H1 (cell line): ENCODE measurements at regions not wholly inside any gene's neighbourhood (a gene's known extent, or its start where the extent isn't known, plus 50 kb on each side); places are given as distances from the start of the nearest gene placed in this dataset.

Experiments used
- CTCF ChIA-PET: fragments of 300-600 bp; sonication (Branson Sonifier 250); formaldehyde crosslinking; loops from one replicate; lab custom pipeline; 2021; ENCODE audit not compliant: partially characterized antibody; lab: Charles Lee
- POLR2A ChIA-PET: fragments of 300-600 bp; sonication (Branson Sonifier 250); formaldehyde crosslinking; loops from one replicate; lab custom pipeline; 2021; ENCODE audit warnings: inconsistent platforms; ENCODE audit not compliant: partially characterized antibody; lab: Charles Lee
- DNase-seq, 2 experiments: peaks; one replicate each; pipeline versions ENCODE4 v3.0.0 to v3.0.0-alpha.2; 2010 to 2022; ENCODE audit warnings: low spot score in 2 of 2, low read depth in 1 of 2, mixed read lengths in 1 of 2
- FAIRE-seq: peaks from 2 replicates; lab custom pipeline; 2011; peaks lifted over from hg19 to GRCh38; lab: Jason Lieb, UNC
- H2AFZ ChIP-seq: 2 replicates; pipeline ENCODE4 v1.8.1; 2012; ENCODE audit warnings: low read length, inconsistent platforms
- H2AK5ac ChIP-seq: 2 replicates; pipeline ENCODE4 v1.6.1; 2013; ENCODE audit warnings: low read depth, low read length
- H2BK120ac ChIP-seq: replicated peaks from 2 replicates; pipeline ENCODE3; 2013; ENCODE audit warnings: low read depth, low read length, inconsistent platforms
- H2BK12ac ChIP-seq: 2 replicates; pipeline ENCODE4 v1.6.1; 2013; ENCODE audit warnings: low read depth, low read length
- H2BK15ac ChIP-seq: 2 replicates; pipeline ENCODE4 v1.6.1; 2013; ENCODE audit warnings: low read length
- H2BK20ac ChIP-seq: 2 replicates; pipeline ENCODE4 v1.6.1; 2013; ENCODE audit warnings: low read length
- H2BK5ac ChIP-seq: 2 replicates; pipeline ENCODE4 v1.6.1; 2013; ENCODE audit warnings: low read depth, low read length
- H3K14ac ChIP-seq: 2 replicates; pipeline ENCODE4 v1.6.1; 2013; ENCODE audit warnings: inconsistent platforms; ENCODE audit not compliant: insufficient read length
- H3K18ac ChIP-seq: 2 replicates; pipeline ENCODE4 v1.6.1; 2013; ENCODE audit warnings: low read length; ENCODE audit errors: extremely low read depth
- H3K23ac ChIP-seq: 2 replicates; pipeline ENCODE4 v1.6.1; 2013; ENCODE audit warnings: inconsistent platforms; ENCODE audit not compliant: insufficient read length
- H3K23me2 ChIP-seq: 2 replicates; pipeline ENCODE4 v1.6.1; 2013; ENCODE audit warnings: low read depth, low read length
- H3K27ac ChIP-seq: 2 replicates; pipeline ENCODE4 v1.6.1; 2011; ENCODE audit warnings: low read depth, low read length, inconsistent platforms
- H3K27me3 ChIP-seq, 4 experiments: replicated peaks in 1 of 4; 1 replicate in 1 of 4; 2 replicates in 3 of 4; pipeline versions ENCODE4 v1.6.1 to v1.8.1; 2011 to 2013; ENCODE audit warnings: low read length in 3 of 4, mild to moderate bottlenecking in 3 of 4, inconsistent platforms in 2 of 4, mixed read lengths in 2 of 4, moderate library complexity in 1 of 4; ENCODE audit not compliant: control insufficient read depth in 3 of 4, insufficient read depth in 3 of 4; ENCODE audit errors: extremely low read depth in 1 of 4
- H3K36me3 ChIP-seq, 4 experiments: 2 replicates each; pipeline versions ENCODE4 v1.6.1 to v1.8.1; 2011 to 2013; ENCODE audit warnings: mild to moderate bottlenecking in 4 of 4, low read length in 3 of 4, moderate library complexity in 2 of 4, control low read depth in 1 of 4, inconsistent platforms in 1 of 4; ENCODE audit not compliant: insufficient read depth in 4 of 4, control insufficient read depth in 2 of 4
- H3K4ac ChIP-seq: replicated peaks from 2 replicates; pipeline ENCODE3; 2013; ENCODE audit warnings: low read length, low read depth, mixed read lengths, inconsistent platforms; ENCODE audit not compliant: insufficient read length
- H3K4me1 ChIP-seq, 4 experiments: replicated peaks in 1 of 4; 1 replicate in 1 of 4; 2 replicates in 3 of 4; pipeline versions ENCODE4 v1.6.1 to v1.8.1; 2011 to 2013; ENCODE audit warnings: low read length in 3 of 4, inconsistent platforms in 2 of 4, mixed read lengths in 1 of 4; ENCODE audit not compliant: insufficient read depth in 4 of 4, control insufficient read depth in 3 of 4
- H3K4me2 ChIP-seq, 2 experiments: 2 replicates each; pipeline versions ENCODE4 v1.6.1 to v1.8.1; 2011 to 2013; ENCODE audit warnings: low read depth in 2 of 2, low read length in 2 of 2, control low read depth in 1 of 2, inconsistent platforms in 1 of 2, mild to moderate bottlenecking in 1 of 2; ENCODE audit not compliant: insufficient read depth in 1 of 2
- H3K4me3 ChIP-seq, 4 experiments: fragments of 200-600, 300-600 bp in 1 of 4; sonication (generic), shearing (Covaris generic), sonication (Bioruptor Twin) in 1 of 4; 2 replicates each; pipeline versions ENCODE4 v1.5.1 to v1.8.1; 2011 to 2016; ENCODE audit warnings: low read length in 4 of 4, low read depth in 3 of 4, control low read depth in 2 of 4, inconsistent platforms in 2 of 4, mild to moderate bottlenecking in 2 of 4, mixed read lengths in 1 of 4, moderate library complexity in 1 of 4; ENCODE audit not compliant: insufficient read depth in 2 of 4; ENCODE audit errors: extremely low read depth in 1 of 4
- H3K56ac ChIP-seq: replicated peaks from 2 replicates; pipeline ENCODE3; 2013; ENCODE audit warnings: low read depth, mild to moderate bottlenecking, mixed read lengths, low read length, inconsistent platforms; ENCODE audit not compliant: insufficient read length
- H3K79me1 ChIP-seq: 2 replicates; pipeline ENCODE4 v1.6.1; 2013; ENCODE audit warnings: low read depth, low read length, control low read depth
- H3K79me2 ChIP-seq, 2 experiments: 2 replicates each; pipeline versions ENCODE4 v1.6.1 to v1.8.1; 2012 to 2013; ENCODE audit warnings: low read length in 2 of 2, mild to moderate bottlenecking in 2 of 2, inconsistent platforms in 1 of 2; ENCODE audit not compliant: insufficient read depth in 2 of 2, control insufficient read depth in 1 of 2
- H3K9ac ChIP-seq, 4 experiments: replicated peaks in 1 of 4; 1 replicate in 1 of 4; 2 replicates in 3 of 4; pipeline versions ENCODE4 v1.6.1 to v1.8.1; 2011 to 2013; ENCODE audit warnings: low read depth in 3 of 4, low read length in 3 of 4, control low read depth in 2 of 4, mild to moderate bottlenecking in 2 of 4, moderate library complexity in 2 of 4, inconsistent platforms in 1 of 4; ENCODE audit errors: extremely low read depth in 1 of 4
- H3K9me3 ChIP-seq, 2 experiments: 2 replicates each; pipeline versions ENCODE4 v1.6.1 to v1.8.1; 2012 to 2013; ENCODE audit warnings: mild to moderate bottlenecking in 2 of 2, moderate library complexity in 2 of 2, control low read depth in 1 of 2, inconsistent platforms in 1 of 2, low read depth in 1 of 2, low read length in 1 of 2, mixed read lengths in 1 of 2; ENCODE audit not compliant: insufficient read depth in 2 of 2
- H4K20me1 ChIP-seq, 2 experiments: replicated peaks in 1 of 2; 2 replicates each; pipeline versions ENCODE3 to v1.8.1; 2011 to 2013; ENCODE audit warnings: inconsistent platforms in 2 of 2, low read length in 2 of 2, mild to moderate bottlenecking in 1 of 2; ENCODE audit not compliant: insufficient read depth in 2 of 2, control insufficient read depth in 1 of 2
- H4K5ac ChIP-seq: 2 replicates; pipeline ENCODE4 v1.6.1; 2013; ENCODE audit warnings: low read length, low read depth, mixed read lengths, inconsistent platforms; ENCODE audit not compliant: insufficient read length
- H4K8ac ChIP-seq: 2 replicates; pipeline ENCODE4 v1.8.0; 2013; ENCODE audit warnings: mild to moderate bottlenecking, moderate library complexity, low read length, inconsistent platforms; ENCODE audit not compliant: insufficient read depth; ENCODE audit errors: extremely low read depth
- H4K91ac ChIP-seq: replicated peaks from 2 replicates; pipeline ENCODE3; 2013; ENCODE audit warnings: low read length, mixed read lengths, inconsistent platforms; ENCODE audit not compliant: insufficient read length
- HDAC2 ChIP-seq, 2 experiments: fragments of 300-600 bp in 1 of 2; sonication (generic) in 1 of 2; IDR thresholded peaks; 2 replicates each; pipeline ENCODE4 v1.6.1; 2011 to 2012; ENCODE audit warnings: low read depth in 2 of 2, low read length in 2 of 2, mild to moderate bottlenecking in 2 of 2, moderate library complexity in 2 of 2, borderline replicate concordance in 1 of 2, inconsistent platforms in 1 of 2
- KDM1A ChIP-seq: fragments of 200-600, 300-600 bp; sonication (generic); IDR thresholded peaks from 2 replicates; pipeline ENCODE4 v1.7.1; 2016; ENCODE audit warnings: mild to moderate bottlenecking, low read length, borderline replicate concordance
- KDM5A ChIP-seq: fragments of 200-600 bp; IDR thresholded peaks from 2 replicates; pipeline ENCODE4 v1.7.1; 2012; ENCODE audit warnings: mild to moderate bottlenecking, low read length, inconsistent platforms, mixed read lengths
- MAFK ChIP-seq: IDR thresholded peaks from 2 replicates; pipeline ENCODE4 v1.6.1; 2012; ENCODE audit warnings: low read depth, mild to moderate bottlenecking, improper control_type of control experiment, low read length
- SIRT6 ChIP-seq: IDR thresholded peaks from one replicate; pipeline ENCODE4 v1.7.1; 2012; ENCODE audit warnings: low read length, inconsistent platforms
- SIX5 ChIP-seq: IDR thresholded peaks from 2 replicates; pipeline ENCODE4 v1.6.1; 2011; ENCODE audit warnings: mild to moderate bottlenecking, low read depth, low read length
- SP1 ChIP-seq: IDR thresholded peaks from 2 replicates; pipeline ENCODE4 v1.6.1; 2011; ENCODE audit warnings: low read depth, low read length
- TCF12 ChIP-seq: IDR thresholded peaks from 2 replicates; pipeline ENCODE4 v1.6.1; 2011; ENCODE audit warnings: low read depth, mild to moderate bottlenecking, low read length
- TEAD4 ChIP-seq: IDR thresholded peaks from 2 replicates; pipeline ENCODE4 v1.6.1; 2012; ENCODE audit warnings: low read depth, low read length, inconsistent platforms, mixed read lengths
- WGBS, 2 experiments: shearing (Covaris generic) in 1 of 2; methylation state at CpG; one replicate each; pipeline versions ENCODE4 v1.1.6 to v1.1.7; 2013 to 2015; ENCODE audit warnings: low lambda C conversion rate in 2 of 2, mixed read lengths in 2 of 2, inconsistent platforms in 1 of 2, low coverage in 1 of 2, missing lambda C conversion rate in 1 of 2; ENCODE audit not compliant: insufficient replicate concordance in 2 of 2, insufficient coverage in 1 of 2, insufficient read length in 1 of 2; ENCODE audit errors: extremely low coverage in 1 of 2, missing lambda C conversion rate in 1 of 2; 5-methylcytosine and 5-hydroxymethylcytosine counted together
- TF ChIP-seq, protein P1 (sequence below): IDR thresholded peaks from 2 replicates; pipeline ENCODE4 v1.6.1; 2012; ENCODE audit warnings: inconsistent platforms

GRCh38 chr4:92050875-92051274 is 252.9 kb upstream of the GRID2 start:
- no peak overlapping the region for H3K23ac ChIP-seq

More at GRCh38 chr4:92050875-92051274, 252.9 kb upstream of the GRID2 start:
- no peak overlapping the region for H2BK15ac ChIP-seq
- H4K20me1 ChIP-seq, result no peaks in the 10 kb centered on the region
- FAIRE-seq (no peak), DNase-seq (no peak)
- H2BK120ac ChIP-seq, result no peak overlapping the region
- H2AFZ ChIP-seq, result no peak overlapping the region
- no peak overlapping the region for H3K9ac ChIP-seq
- H3K23me2 ChIP-seq, result no peaks in the 10 kb centered on the region
- H3K14ac ChIP-seq, result no peak overlapping the region
- H3K4me3 ChIP-seq, result no peak overlapping the region
- H2AK5ac ChIP-seq, result no peak overlapping the region
- no peak overlapping the region for H4K91ac ChIP-seq
- H3K4me2 ChIP-seq, result no peak overlapping the region
- CTCF ChIA-PET, result interaction anchor here (1.2 to 1.5 kb wide), 2 partner anchors 9 to 10 kb away, joined by 3 to 5 read pairs; no protein-coding TSS in a partner anchor
- WGBS, 2 experiments, result 69% methylated on average over 3 of the region's 3 CpGs; no CpG with 5 or more reads in 1 of the 2 experiments
- no peak overlapping the region for H2BK5ac ChIP-seq
- no peak overlapping the region for H3K27ac ChIP-seq
- no peak overlapping the region for H3K56ac ChIP-seq
- no peak overlapping the region for H4K5ac ChIP-seq
- POLR2A ChIA-PET, result no interaction called here
- H4K8ac ChIP-seq, result no peak overlapping the region
- no peak overlapping the region for H3K4ac ChIP-seq
- no peaks in the 10 kb centered on the region for H3K4me1 ChIP-seq
- H3K27me3 ChIP-seq, result no peaks in the 10 kb centered on the region
- TF ChIP-seq HDAC2 (IDR thresholded peaks at IDR 0.05; ENCODE audit: borderline replicate concordance in 1 of 2, low read depth in 2 of 2, low read length in 2 of 2), result no peak
- no peak for TF ChIP-seq MAFK
- TF ChIP-seq, protein P1, sequence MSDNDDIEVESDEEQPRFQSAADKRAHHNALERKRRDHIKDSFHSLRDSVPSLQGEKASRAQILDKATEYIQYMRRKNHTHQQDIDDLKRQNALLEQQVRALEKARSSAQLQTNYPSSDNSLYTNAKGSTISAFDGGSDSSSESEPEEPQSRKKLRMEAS, result no peak
- no peak for TF ChIP-seq SIX5
- TF ChIP-seq SP1, result no peak
- no peak for TF ChIP-seq KDM1A
- no peak for TF ChIP-seq SIRT6
- no peak for TF ChIP-seq TEAD4
- no peak for TF ChIP-seq TCF12
- no peak for TF ChIP-seq KDM5A
- TF ChIP-seq, all 59 proteins: peak for 0
- Histone ChIP-seq H3K79me1 (no peaks in the 10 kb centered on the region), H3K18ac (no peak overlapping the region), H3K36me3 (no peaks in the 10 kb centered on the region), H2BK20ac (no peak overlapping the region), H3K9me3 (no peaks in the 10 kb centered on the region; a peak in 1 of 4 replicates), H2BK12ac (no peak overlapping the region), H3K79me2 (no peaks in the 10 kb centered on the region)
